Mucosa of gallbladder (tissue), 1 donor: ENCODE measurements at regions not wholly inside any gene's neighbourhood (a gene's known extent, or its start where the extent isn't known, plus 50 kb on each side); places are given as distances from the start of the nearest gene placed in this dataset.

Experiments
- DNase-seq: peaks from one replicate; pipeline ENCODE4 v3.0.0-alpha.2; 2020; ENCODE audit warnings: low spot score
- donor health status: DM: no; HTN: no; CAD: no.

GRCh38 chr12:78406213-78406612 lies 458.4 kb upstream of the SYT1 start:
- DNase-seq = no peak

GRCh38 chr12:78406828-78407227 lies 457.7 kb upstream of the SYT1 start:
- no peak for DNase-seq

GRCh38 chr12:78407722-78408121 lies 456.9 kb upstream of the SYT1 start:
- no peak for DNase-seq

GRCh38 chr12:78414071-78414470 lies 450.5 kb upstream of the SYT1 start:
- no peak for DNase-seq

GRCh38 chr12:78418919-78419318 lies 445.7 kb upstream of the SYT1 start:
- no peak for DNase-seq

GRCh38 chr12:78419513-78419912 lies 445.1 kb upstream of the SYT1 start:
- no peak for DNase-seq

- DNase-seq = no peak
Observed at GRCh38 chr12:78420991-78421390, 443.6 kb upstream of the SYT1 start.

- no peak for DNase-seq
Observed at GRCh38 chr12:78430551-78430950, 434.0 kb upstream of the SYT1 start.

GRCh38 chr12:78431931-78432330 lies 432.6 kb upstream of the SYT1 start:
- DNase-seq = no peak

GRCh38 chr12:78439666-78440065 lies 424.9 kb upstream of the SYT1 start:
- no peak for DNase-seq

DNA sequence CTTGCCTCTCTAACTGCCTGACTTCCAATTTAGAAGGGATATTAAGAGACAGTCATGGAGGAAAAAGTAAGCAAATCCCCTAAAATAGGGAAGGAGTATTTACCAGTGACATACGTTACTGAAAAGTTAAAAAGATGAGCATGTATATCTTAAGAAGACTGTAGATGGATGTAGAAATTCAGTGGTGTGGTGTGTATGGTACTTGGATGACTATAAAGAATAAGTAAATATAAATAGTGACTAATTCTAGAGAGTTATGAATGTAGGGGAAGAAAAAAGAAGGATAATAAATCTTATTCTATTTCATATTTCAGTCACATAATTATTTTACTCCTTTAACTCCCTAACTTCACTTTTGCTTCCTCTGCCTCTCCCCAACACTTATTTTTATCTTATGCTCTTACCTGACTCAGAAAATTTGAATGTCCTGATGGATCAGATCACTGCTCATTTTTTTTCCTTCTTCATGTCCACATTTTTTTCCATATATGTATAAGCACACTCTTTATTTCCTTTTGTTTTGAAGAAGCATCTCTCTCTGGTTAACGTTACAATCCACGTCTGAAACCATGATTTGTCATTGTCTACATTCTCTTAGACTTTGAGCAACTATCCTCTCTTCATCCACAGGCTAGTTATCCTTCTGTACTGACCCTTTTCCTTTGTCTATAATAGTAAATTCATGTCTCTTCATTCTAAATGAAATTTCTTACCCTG lies 422.7 kb upstream of the SYT1 start:
- no peak for DNase-seq

DNA sequence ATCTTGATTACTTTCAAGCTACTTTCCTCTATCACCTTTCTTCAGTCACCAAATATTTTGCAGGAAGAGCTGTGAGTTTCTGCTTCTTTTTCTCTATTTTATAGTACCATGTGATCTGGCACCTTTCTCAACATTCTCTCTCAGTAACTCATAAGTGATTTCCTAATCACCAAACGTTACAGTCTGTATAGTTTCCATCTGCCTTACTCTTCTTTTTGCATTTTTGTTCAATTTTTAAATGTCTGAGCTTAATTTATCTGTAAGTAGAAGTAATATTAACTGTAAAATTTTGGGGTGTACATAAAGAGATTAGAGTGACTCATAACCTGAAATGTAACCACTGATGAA lies 422.1 kb upstream of the SYT1 start:
- no peak for DNase-seq

DNA sequence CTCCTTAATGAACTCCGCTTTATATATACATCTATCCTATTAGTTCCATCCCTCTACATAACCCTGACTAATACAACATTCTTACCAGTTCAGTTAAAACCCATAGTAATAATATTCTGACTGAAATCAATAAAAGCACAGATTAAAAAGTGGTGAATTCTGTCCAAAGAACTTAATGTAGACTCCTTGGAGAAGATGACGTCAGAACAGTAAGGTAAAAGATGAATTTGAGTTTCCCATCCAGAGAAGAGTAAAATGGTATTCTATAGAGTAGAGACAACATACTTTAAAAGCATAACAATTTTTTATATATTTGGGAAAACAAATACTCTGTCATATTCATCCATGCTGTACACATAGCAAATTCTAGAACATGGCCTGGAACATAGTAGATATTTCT lies 418.0 kb upstream of the SYT1 start:
- no peak for DNase-seq

DNA sequence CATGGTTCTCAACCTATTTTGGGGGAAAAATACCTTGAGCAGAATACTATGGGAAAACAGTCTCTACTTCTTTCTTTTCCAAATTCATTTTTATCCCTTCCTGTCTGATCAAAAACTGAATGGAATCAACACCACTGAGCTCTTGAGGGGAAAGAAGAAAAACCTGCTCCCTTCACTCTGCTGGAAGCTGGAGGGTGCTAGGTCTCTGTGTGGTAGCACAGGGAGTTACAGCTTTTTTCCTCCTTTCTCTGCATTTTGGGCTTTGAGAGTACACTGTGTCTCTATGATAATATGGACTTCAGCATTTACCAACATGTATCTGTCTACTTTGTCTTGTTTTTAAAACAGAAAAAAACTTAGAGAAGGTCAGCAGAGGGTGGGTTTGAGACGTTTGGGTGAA lies 417.2 kb upstream of the SYT1 start:
- no peak for DNase-seq

- DNase-seq = no peak
Observed at GRCh38 chr12:78448692-78449091, 415.9 kb upstream of the SYT1 start.

- no peak for DNase-seq
Observed at GRCh38 chr12:78455991-78456390, 408.6 kb upstream of the SYT1 start.

- DNase-seq = no peak
Observed at GRCh38 chr12:78457938-78458337, 406.6 kb upstream of the SYT1 start.

DNA sequence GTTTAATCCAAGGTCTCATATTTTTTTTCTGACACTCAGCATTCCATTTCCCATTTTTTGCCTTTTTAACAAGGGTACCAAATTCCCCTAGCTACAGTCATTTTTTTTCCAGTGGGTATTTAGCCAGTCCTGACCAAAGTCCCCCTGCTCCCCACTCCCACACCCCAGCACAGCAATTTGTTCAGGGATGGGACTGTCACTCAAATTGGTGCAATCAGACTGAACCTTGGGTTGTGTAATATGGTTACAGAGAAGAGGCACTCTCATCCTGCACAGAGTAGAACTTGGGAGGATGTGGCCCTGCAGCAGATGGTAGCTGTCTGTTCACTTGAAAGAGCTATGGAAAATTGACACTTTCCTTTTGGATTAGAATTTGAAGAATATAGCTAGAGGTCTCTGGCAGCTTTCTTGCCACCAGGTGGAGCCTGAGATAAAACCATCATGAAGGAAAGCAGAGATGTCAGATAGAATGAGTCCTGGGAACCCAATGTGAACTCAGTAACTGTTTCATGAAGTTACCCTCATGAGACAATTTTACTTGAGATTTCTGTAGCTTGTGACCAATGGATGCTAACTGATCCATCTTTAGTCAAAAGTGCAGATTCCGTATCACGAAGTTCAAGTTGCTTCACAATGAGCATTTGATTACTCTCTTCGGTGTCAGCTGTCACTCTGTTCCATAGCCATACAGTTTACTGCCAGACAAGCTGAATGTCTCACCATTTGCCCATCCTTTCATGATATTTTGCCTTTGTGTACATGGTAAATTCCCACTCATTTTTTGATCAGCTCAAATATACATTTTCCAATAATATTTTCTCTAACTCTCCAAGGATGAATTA lies 394.0 kb upstream of the SYT1 start:
- DNase-seq = peak; percentile 16

- DNase-seq = no peak
Observed at GRCh38 chr12:78473136-78473535, 391.4 kb upstream of the SYT1 start.

DNA sequence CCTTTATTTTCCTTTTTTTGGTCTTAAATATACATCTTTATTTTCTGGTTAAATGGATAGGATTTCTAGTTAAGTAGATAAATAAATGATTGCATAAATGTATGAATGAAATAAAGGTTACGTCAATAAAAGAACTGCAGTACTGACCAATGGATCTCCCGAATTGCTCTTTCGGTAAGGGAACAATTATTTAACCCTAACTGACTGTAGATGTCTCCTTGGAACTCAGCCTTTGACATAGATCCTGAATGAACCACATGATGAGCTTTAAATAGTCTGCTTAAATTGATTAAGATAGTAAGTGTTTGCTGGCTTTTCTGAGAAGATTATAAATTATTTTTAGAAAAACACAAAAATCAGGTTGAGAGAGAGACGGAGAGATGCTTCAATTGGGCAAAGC lies 391.0 kb upstream of the SYT1 start:
- no peak for DNase-seq

DNA sequence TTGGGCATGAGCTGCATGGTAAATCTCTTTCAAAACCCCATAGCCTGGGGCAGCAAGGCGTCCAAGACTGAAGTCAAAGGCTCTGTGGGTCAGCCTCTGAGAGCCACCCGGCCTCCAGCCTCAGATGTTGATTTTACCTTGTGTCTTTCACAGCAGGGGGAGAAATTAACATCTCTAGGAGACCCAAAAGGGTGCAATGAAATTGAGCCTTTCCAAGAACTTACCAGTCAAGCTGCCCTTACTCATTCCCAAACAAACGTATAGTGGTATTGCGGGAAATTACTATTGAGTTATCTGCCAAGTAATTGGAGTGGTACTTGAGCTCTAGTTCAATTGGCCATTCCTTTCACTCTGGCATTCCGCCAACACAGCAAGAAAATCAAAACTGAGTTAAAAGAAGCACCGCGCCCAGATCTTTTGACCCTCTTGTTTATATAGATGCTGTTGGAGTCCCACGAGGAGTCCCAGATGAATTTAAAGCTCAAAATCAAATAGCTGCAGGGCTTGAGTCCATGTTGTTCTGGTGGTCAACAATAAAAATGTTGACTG lies 380.7 kb upstream of the SYT1 start:
- no peak for DNase-seq

- no peak for DNase-seq
Observed at GRCh38 chr12:78489990-78490389, 374.6 kb upstream of the SYT1 start.

- DNase-seq = no peak
Observed at GRCh38 chr12:78490861-78491260, 373.7 kb upstream of the SYT1 start.
